ENCODE measurements at regions not wholly inside any gene's neighbourhood (a gene's known extent, or its start where the extent isn't known, plus 50 kb on each side); places are given as distances from the start of the nearest gene placed in this dataset.
"Not testable (repeated sequence)": the region's sequence is repeated elsewhere in the genome, so short reads cannot be mapped to it uniquely, and the experiment has no call there.

DNA sequence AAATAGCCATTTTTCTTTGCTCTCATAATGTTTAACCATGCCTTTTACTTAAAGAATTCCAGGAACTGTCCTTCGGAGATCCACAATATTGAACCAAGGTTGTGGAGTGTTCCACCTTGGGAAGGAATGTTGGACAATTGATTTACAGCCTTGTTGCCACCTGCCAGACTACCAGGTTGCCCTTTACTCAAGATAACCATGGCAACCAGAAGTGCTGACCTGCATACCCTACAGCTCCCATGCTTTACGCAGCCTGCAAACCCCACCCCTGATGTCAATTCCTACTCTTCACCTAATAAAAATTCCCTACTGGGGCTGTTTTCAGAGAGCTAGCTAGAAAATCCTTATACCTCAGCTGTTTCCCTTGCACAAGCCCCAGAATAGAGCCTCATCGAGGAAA, 151.0 kb upstream of the RXFP2 start:
- Histone ChIP-seq H3K27me3 (ENCODE audit: control insufficient read depth, insufficient read depth, low read length) (no peaks in the 10 kb centered on the region), H3K36me3 (replicated peaks; ENCODE audit: control insufficient read depth, insufficient read depth, low read length) (no peaks in the 10 kb centered on the region), H3K4me3 (ENCODE audit: insufficient read depth, low read depth, low read length) (no peak overlapping the region)
- no peak for DNase-seq

- Histone ChIP-seq H3K27me3 (ENCODE audit: control insufficient read depth, insufficient read depth, low read length) (no peaks in the 10 kb centered on the region), H3K4me3 (ENCODE audit: insufficient read depth, low read depth, low read length) (no peak overlapping the region), H3K36me3 (replicated peaks; ENCODE audit: control insufficient read depth, insufficient read depth, low read length) (no peaks in the 10 kb centered on the region)
- no peak for DNase-seq
These were observed 150.4 kb upstream of the RXFP2 start for GRCh38 chr13:31588893-31589292.

DNA sequence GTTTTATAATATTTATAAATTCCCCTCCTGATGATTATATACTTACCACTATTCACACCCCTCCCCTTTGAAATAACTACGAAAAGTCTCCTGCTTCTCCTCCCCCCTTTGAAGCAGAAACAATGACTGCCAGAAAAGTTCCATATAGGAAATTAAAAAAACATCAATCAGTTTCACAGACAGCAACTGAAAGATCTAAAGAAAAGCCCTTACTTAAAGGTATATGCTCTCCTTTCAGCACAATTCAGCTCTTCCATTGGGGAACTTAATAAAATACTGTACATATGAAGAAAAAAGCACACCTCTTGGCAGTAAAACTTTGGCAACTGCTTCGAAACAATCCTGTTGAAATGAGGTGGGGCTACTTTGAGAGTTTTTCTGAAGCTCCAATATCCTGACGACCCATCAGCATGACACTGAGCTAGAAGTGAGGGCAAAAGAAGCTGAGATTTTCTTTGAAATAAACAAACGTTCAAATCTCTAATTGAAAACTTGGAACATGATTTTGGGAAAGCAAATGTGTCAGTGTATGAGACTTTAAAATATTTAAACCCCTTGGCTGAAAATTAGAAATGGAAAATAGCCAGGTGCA, 147.6 kb upstream of the RXFP2 start:
- DNase-seq, result no peak
- Histone ChIP-seq H3K36me3 (replicated peaks; ENCODE audit: control insufficient read depth, insufficient read depth, low read length) (no peaks in the 10 kb centered on the region), H3K4me3 (ENCODE audit: insufficient read depth, low read depth, low read length) (no peak overlapping the region), H3K27me3 (ENCODE audit: control insufficient read depth, insufficient read depth, low read length) (no peaks in the 10 kb centered on the region)

GRCh38 chr13:31594056-31594455, 145.3 kb upstream of the RXFP2 start:
- H3K27me3 ChIP-seq (ENCODE audit: control insufficient read depth, insufficient read depth, low read length), result no peaks in the 10 kb centered on the region
- no peak overlapping the region for H3K4me3 ChIP-seq (ENCODE audit: insufficient read depth, low read depth, low read length)
- no peak for DNase-seq
- H3K36me3 ChIP-seq (replicated peaks; ENCODE audit: control insufficient read depth, insufficient read depth, low read length), result no peaks in the 10 kb centered on the region

- DNase-seq, result no peak
- no peaks in the 10 kb centered on the region for H3K27me3 ChIP-seq (ENCODE audit: control insufficient read depth, insufficient read depth, low read length)
- no peaks in the 10 kb centered on the region for H3K36me3 ChIP-seq (replicated peaks; ENCODE audit: control insufficient read depth, insufficient read depth, low read length)
- H3K4me3 ChIP-seq (ENCODE audit: insufficient read depth, low read depth, low read length), result no peak overlapping the region
These were observed 143.8 kb upstream of the RXFP2 start for GRCh38 chr13:31595563-31595962.

DNA sequence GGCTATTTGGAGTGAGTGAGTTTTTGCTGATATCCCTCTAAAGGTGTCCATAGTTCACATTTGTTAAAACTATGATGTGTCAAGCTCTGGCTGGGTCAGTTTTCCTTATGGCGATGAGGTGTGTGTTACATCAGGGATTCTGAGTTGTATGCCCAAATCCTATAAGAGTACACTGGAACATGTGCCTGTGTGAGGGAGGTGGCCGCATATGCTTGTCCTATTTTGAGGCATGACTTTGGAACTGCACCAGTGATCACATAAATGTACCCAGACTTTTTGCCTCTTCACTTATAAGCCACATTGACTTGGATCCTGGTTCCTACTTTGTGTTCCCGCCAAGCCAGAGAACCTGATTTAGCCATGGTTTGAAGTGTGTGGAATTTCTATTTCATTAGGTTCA, 140.3 kb upstream of the RXFP2 start:
- DNase-seq, result no peak
- Histone ChIP-seq H3K4me3 (ENCODE audit: insufficient read depth, low read depth, low read length) (no peak overlapping the region), H3K27me3 (ENCODE audit: control insufficient read depth, insufficient read depth, low read length) (no peaks in the 10 kb centered on the region), H3K36me3 (replicated peaks; ENCODE audit: control insufficient read depth, insufficient read depth, low read length) (no peaks in the 10 kb centered on the region)

- no peak for DNase-seq
- Histone ChIP-seq H3K36me3 (replicated peaks; ENCODE audit: control insufficient read depth, insufficient read depth, low read length) (no peaks in the 10 kb centered on the region), H3K4me3 (ENCODE audit: insufficient read depth, low read depth, low read length) (no peak overlapping the region), H3K27me3 (ENCODE audit: control insufficient read depth, insufficient read depth, low read length) (no peaks in the 10 kb centered on the region)
These were observed 134.1 kb upstream of the RXFP2 start for GRCh38 chr13:31605076-31605860.

GRCh38 chr13:31607531-31607930, 131.8 kb upstream of the RXFP2 start:
- H3K36me3 ChIP-seq (replicated peaks; ENCODE audit: control insufficient read depth, insufficient read depth, low read length); H3K4me3 ChIP-seq (ENCODE audit: insufficient read depth, low read depth, low read length); H3K27me3 ChIP-seq (ENCODE audit: control insufficient read depth, insufficient read depth, low read length); DNase-seq: not testable (repeated sequence)

DNA sequence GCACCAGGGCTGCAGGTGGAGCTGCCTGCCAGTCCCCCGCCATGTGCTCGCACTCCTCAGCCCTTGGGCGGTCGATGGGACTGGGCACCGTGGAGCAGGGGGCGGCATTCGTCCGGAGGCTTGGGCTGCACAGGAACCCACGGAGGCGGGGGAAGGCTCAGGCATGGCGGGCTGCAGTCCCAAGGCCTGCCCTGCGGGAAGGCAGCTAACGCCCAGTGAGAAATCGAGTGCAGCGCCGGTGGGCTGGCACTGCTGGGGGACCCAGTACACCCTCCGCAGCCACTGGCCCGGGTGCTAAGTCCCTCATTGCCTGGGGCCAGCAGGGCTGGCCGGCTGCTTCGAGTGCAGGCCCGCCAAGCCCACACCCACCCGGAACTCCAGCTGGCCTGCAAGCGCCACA, 130.5 kb upstream of the RXFP2 start:
- not testable (repeated sequence) for H3K4me3 ChIP-seq (ENCODE audit: insufficient read depth, low read depth, low read length); H3K27me3 ChIP-seq (ENCODE audit: control insufficient read depth, insufficient read depth, low read length); H3K36me3 ChIP-seq (replicated peaks; ENCODE audit: control insufficient read depth, insufficient read depth, low read length); DNase-seq

GRCh38 chr13:31610270-31610998, 128.9 kb upstream of the RXFP2 start:
- H3K27me3 ChIP-seq (ENCODE audit: control insufficient read depth, insufficient read depth, low read length), result no peaks in the 10 kb centered on the region
- DNase-seq, result no peak
- no peaks in the 10 kb centered on the region for H3K36me3 ChIP-seq (replicated peaks; ENCODE audit: control insufficient read depth, insufficient read depth, low read length)
- no peak overlapping the region for H3K4me3 ChIP-seq (ENCODE audit: insufficient read depth, low read depth, low read length)

DNA sequence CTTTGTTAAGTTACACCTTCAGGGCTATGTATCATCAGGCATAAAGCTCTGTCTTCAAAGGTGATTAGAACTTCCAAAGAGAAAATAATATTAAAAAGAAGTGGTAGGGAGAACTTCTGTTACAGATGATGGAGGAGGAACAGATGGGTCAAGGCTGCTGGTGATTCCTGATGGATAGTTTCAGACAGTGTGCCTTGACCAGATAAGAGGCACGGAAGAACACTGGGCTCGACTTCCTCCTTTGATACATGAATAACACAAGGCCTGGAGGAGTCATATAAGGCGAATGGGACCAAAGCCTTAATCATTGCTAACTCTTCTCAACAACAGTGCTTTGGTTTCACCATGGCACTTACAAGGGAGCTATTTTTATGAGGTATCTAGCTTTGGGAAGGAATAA, 128.1 kb upstream of the RXFP2 start:
- H3K4me3 ChIP-seq (ENCODE audit: insufficient read depth, low read depth, low read length), result no peak overlapping the region
- H3K36me3 ChIP-seq (replicated peaks; ENCODE audit: control insufficient read depth, insufficient read depth, low read length), result no peaks in the 10 kb centered on the region
- DNase-seq, result no peak
- no peaks in the 10 kb centered on the region for H3K27me3 ChIP-seq (ENCODE audit: control insufficient read depth, insufficient read depth, low read length)

DNA sequence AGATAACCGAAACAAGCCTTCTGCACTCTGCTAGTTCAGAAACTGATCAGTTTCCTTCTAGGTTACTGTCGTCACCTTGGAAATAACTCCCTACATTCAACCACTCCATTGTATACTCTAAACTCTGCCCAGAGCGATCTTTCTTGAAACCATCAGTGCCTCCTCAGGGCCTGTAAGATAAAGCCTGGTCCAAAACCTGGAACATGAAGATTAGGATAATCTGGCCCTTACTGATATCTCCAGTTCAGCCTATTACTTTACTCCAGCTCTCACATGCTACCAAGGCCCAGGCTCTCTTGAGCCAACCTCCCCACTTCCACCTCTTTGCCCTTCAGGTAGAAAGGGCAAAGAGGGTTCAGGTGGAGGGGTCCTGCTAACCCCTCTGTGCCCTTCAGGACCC, 125.3 kb upstream of the RXFP2 start:
- no peak for DNase-seq
- no peaks in the 10 kb centered on the region for H3K36me3 ChIP-seq (replicated peaks; ENCODE audit: control insufficient read depth, insufficient read depth, low read length)
- no peak overlapping the region for H3K4me3 ChIP-seq (ENCODE audit: insufficient read depth, low read depth, low read length)
- H3K27me3 ChIP-seq (ENCODE audit: control insufficient read depth, insufficient read depth, low read length), result no peaks in the 10 kb centered on the region

DNA sequence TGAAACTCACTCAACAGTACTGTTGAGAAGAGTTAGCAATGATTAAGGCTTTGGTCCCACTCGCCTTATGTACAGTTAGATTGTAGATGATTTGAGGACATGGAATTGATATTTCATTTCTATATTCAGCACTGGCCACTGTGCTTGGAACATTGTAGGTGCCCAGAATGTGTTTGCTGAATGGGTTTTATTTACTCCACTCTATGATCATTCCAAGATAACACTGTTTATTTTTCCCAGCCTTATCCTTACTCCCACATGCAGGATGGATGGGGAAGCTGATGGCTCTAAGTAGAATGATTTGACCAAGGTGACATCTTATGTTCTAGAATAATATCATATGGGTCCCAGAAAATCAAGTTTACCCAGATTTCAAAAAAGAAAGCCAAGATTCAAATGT, 124.6 kb upstream of the RXFP2 start:
- Histone ChIP-seq H3K36me3 (replicated peaks; ENCODE audit: control insufficient read depth, insufficient read depth, low read length) (no peaks in the 10 kb centered on the region), H3K4me3 (ENCODE audit: insufficient read depth, low read depth, low read length) (no peak overlapping the region), H3K27me3 (ENCODE audit: control insufficient read depth, insufficient read depth, low read length) (no peaks in the 10 kb centered on the region)
- DNase-seq, result no peak

- no peak for DNase-seq
- Histone ChIP-seq H3K4me3 (ENCODE audit: insufficient read depth, low read depth, low read length) (no peak overlapping the region), H3K36me3 (replicated peaks; ENCODE audit: control insufficient read depth, insufficient read depth, low read length) (no peaks in the 10 kb centered on the region), H3K27me3 (ENCODE audit: control insufficient read depth, insufficient read depth, low read length) (no peaks in the 10 kb centered on the region)
These were observed 114.2 kb upstream of the RXFP2 start for GRCh38 chr13:31625115-31625514.
